Activated CD4-positive, alpha-beta memory T cell treated with anti-CD3 and anti-CD28 coated beads, Interleukin-2, amount 10 ng/mL, durations not matched to agents 7 days and 5 days (primary cell): ENCODE measurements at regions not wholly inside any gene's neighbourhood (a gene's known extent, or its start where the extent isn't known, plus 50 kb on each side); places are given as distances from the start of the nearest gene placed in this dataset.

Experiments
- CTCF ChIA-PET: fragments of 350-600 bp; sonication (Branson Sonifier 250); formaldehyde crosslinking; loops from one replicate; lab custom pipeline; 2021; ENCODE audit warnings: antibody characterized with exemption, inconsistent platforms; lab: Charles Lee
- POLR2A ChIA-PET: fragments of 350-600 bp; sonication (Branson Sonifier 250); formaldehyde crosslinking; loops from one replicate; lab custom pipeline; 2021; ENCODE audit warnings: antibody characterized with exemption; lab: Charles Lee
- DNase-seq: peaks from one replicate; pipeline ENCODE4 v3.0.0-alpha.2; 2020
- H3K27ac Mint-ChIP-seq: one replicate; pipeline ENCODE4 v1.8.0; 2021; ENCODE audit warnings: mild to moderate bottlenecking, mixed read lengths
- H3K27me3 Mint-ChIP-seq: one replicate; pipeline ENCODE4 v1.8.0; 2021; ENCODE audit warnings: mixed read lengths
- H3K36me3 Mint-ChIP-seq: one replicate; pipeline ENCODE4 v1.8.0; 2021; ENCODE audit warnings: low read depth, mixed read lengths
- H3K4me1 Mint-ChIP-seq: one replicate; pipeline ENCODE4 v1.8.0; 2021; ENCODE audit warnings: mixed read lengths
- H3K4me3 Mint-ChIP-seq: one replicate; pipeline ENCODE4 v1.8.0; 2021; ENCODE audit warnings: mild to moderate bottlenecking, mixed read lengths
- H3K9me3 Mint-ChIP-seq: one replicate; pipeline ENCODE4 v1.8.0; 2021; ENCODE audit warnings: mixed read lengths

DNA sequence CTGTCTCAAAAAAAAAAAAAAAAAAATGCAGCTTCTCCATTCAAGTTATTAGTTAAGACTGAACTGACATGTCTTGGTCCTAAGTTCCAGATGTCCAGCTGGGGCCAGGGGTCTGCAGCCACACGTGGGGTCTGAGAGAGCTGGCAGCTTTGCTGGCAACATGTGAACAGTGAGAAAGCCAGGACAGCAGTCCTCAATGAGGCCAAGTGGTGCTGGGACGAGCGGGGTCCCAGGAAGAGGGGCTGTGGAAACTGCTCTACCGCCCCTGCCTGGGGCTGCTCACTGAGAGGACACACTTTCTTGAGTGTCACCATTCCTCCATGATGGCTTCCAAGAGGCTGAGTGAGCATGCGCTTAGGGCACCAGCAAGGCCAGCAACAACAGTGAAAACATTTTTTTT lies 100.7 kb upstream of the TAF1B start:
- no peak for DNase-seq
- Mint-ChIP-seq H3K4me1 (peaks cover 34% of the 10 kb centered on the region), H3K27ac (no peak overlapping the region), H3K4me3 (no peak overlapping the region), H3K36me3 (peaks cover 3% of the 10 kb centered on the region), H3K27me3 (peaks cover 2% of the 10 kb centered on the region), H3K9me3 (no peaks in the 10 kb centered on the region)
- POLR2A ChIA-PET, result interaction anchor here (0.9 to 1.5 kb wide), 2 partner anchors 10 to 113 kb away, joined by 3 to 4 read pairs; no protein-coding TSS in a partner anchor
- CTCF ChIA-PET, result interaction anchor here (1.6 kb wide), 1 partner anchor 8 kb away, joined by 4 read pairs; no protein-coding TSS in a partner anchor

DNA sequence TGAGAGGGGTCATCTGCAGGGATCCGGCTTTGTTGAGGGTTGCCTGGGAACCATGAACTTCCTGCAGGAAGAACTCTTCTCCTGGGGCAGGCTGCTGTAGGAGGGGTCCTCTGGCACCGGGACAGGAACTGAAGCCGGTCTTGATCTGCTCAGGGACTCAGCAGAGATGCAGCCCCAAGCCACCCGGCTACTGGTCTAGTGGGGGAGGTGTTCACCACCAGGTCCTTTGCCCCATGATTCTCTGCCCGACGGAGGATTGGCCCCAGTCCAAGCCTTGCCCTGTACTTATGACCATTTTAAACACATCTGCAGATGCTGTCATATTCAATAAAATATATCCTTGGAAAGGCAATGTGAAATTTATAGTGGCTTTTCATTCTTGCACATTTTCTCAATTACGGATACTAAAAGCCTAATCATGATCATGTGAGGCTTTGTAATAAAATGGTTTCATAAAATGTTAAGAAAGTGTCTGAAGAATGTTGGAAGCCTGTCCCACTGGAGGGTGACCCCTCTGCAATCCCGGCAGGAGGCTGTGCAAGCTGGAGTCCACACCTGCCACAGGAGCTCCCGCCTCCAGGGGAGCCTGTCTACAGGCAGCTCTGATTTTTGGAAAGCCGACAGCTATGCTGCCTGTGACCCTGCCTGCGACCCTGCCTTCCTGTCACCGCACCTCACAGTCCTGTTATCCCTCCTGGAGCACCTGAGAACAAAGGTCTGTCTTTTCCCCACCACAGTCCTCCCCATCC lies 98.8 kb upstream of the TAF1B start:
- Mint-ChIP-seq H3K4me1 (peaks cover 29% of the 10 kb centered on the region), H3K27me3 (peaks cover 2% of the 10 kb centered on the region), H3K27ac (no peak overlapping the region), H3K9me3 (no peaks in the 10 kb centered on the region), H3K36me3 (peaks cover 5% of the 10 kb centered on the region), H3K4me3 (no peak overlapping the region)
- no peak for DNase-seq
- ChIA-PET CTCF (no interaction called here), POLR2A (no interaction called here)

DNA sequence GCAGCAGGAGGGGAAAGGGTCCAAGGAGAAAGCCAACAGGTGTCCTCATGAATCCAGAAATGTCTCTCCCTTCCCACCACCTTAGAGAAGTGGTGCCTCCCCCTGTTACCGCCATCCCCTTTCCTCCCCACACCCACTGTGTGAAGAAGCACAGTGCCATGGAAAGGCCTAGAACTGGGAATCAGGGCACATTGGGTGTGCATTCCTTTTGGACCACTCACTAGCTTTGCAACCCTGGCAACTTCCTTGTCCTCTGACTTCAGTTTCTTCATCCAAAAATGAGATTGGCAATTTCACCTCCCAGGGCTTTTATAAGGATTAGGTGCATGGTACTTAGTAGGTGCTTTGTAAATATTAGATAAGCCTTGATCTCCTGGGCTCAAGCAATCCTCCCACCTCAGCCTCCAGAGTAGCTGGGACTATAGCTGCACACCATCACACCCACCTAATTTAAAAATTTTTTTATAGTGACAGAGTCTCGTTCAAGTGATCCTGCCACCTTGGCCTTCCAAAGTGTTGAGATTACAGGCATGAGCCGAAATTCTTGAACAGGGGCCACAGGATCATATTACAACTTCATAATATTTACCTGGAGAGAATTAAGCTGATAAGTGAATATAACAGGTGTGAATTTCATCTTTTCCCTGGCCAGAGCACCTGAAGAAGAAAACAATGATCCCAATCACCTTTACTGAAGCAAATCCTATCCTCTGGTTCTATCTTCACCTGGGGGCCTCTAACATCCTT lies 97.9 kb upstream of the TAF1B start:
- Mint-ChIP-seq H3K27me3 (peaks cover 2% of the 10 kb centered on the region), H3K9me3 (no peaks in the 10 kb centered on the region), H3K36me3 (peaks cover 5% of the 10 kb centered on the region), H3K4me1 (peaks cover 32% of the 10 kb centered on the region), H3K27ac (no peak overlapping the region), H3K4me3 (no peak overlapping the region)
- CTCF ChIA-PET, result no interaction called here
- DNase-seq, result no peak
- POLR2A ChIA-PET, result no interaction called here

DNA sequence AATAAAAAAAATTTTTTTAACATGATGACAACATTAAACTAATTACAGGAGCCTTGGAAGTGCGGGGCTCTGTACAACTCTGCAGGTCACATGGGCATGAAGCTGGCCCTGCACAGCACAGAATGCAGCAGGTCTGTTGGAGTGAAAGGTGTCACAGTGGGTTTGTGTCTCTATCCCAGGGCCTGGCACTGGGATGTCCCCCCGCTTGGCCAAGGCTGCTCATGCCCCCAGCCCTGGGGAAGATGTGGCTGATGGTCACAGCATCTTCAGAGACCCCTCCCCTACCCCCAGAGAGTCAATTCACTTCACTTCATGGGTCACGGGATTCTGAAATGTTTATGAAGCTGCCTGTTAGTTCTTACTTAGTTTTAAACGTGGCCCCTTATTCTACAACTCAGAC lies 95.9 kb upstream of the TAF1B start:
- no peak for DNase-seq
- ChIA-PET POLR2A (interaction anchor here (0.8 to 4.7 kb wide), 7 partner anchors 8 to 92 kb away, joined by 4 to 25 read pairs (median 6); no protein-coding TSS in a partner anchor), CTCF (no interaction called here)
- Mint-ChIP-seq H3K4me3 (no peak overlapping the region), H3K27ac (no peak overlapping the region), H3K9me3 (no peaks in the 10 kb centered on the region), H3K4me1 (peaks cover 42% of the 10 kb centered on the region), H3K36me3 (peaks cover 2% of the 10 kb centered on the region), H3K27me3 (peaks cover 2% of the 10 kb centered on the region)

DNA sequence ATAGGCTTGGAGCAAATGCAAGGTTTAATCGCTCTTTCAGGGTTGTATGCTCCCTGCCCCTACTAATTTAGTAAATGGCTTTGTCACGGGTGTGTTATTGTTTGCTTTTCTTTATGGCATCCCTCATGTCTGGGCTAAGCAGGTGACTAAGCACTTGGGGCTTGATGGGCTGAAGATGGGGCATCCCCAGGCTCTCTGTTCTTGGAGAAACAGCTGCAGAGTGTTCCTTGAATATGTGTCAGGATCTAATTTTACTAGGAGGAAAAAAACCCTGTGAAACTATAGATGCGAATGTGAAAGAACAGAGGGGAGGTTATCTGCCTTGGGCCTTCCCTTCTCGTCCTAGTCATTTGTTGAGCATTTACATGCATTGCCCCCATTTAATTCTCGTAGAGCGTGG lies 94.7 kb upstream of the TAF1B start:
- Mint-ChIP-seq H3K27me3 (no peaks in the 10 kb centered on the region), H3K9me3 (no peaks in the 10 kb centered on the region), H3K27ac (no peak overlapping the region), H3K36me3 (peaks cover 2% of the 10 kb centered on the region), H3K4me3 (no peak overlapping the region), H3K4me1 (peaks cover 54% of the 10 kb centered on the region)
- ChIA-PET CTCF (interaction anchor here (0.9 to 1.5 kb wide), 2 partner anchors 22 kb away, joined by 3 to 6 read pairs; no protein-coding TSS in a partner anchor), POLR2A (interaction anchor here (1.2 to 4.7 kb wide), 8 partner anchors 9 to 192 kb away, joined by 3 to 25 read pairs (median 5); no protein-coding TSS in a partner anchor)
- DNase-seq, result no peak

DNA sequence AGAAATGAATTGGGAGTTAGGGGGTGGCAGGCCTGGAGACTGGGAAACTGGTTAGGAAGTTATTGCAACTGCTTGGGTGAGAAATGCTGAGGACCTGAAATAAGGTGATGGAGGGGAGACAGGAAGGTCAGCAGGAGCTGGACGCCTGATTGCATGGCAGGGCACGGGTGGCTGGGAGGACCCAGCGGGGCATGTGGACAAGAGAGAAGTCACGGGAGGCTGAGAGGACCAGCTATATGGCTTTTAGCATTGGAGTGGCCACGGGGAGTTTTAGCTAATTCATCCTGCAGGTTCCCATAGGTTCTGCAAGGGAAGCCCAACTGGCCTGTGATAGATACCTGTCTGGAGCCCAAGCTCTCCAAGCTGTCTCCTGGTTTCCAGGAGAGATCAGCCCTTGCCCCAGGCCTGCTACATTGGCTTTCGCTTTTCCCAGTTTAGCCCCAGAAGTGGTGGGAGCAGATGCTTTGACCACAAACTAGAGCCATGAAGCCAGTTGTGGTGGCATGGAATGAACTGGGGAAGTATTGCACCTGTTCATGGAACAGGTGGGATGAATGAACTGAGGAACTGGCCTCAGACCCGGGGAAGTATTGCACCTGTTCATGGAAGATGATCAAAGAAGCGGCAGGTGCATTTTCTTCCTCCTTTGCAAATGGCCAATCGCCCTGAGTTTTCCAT lies 93.6 kb upstream of the TAF1B start:
- Mint-ChIP-seq H3K4me1 (peaks cover 64% of the 10 kb centered on the region), H3K9me3 (no peaks in the 10 kb centered on the region), H3K36me3 (peaks cover 9% of the 10 kb centered on the region), H3K27me3 (no peaks in the 10 kb centered on the region), H3K4me3 (no peak overlapping the region), H3K27ac (no peak overlapping the region)
- no peak for DNase-seq
- ChIA-PET POLR2A (interaction anchor here (1.0 to 4.7 kb wide), 10 partner anchors 10 to 327 kb away, joined by 3 to 25 read pairs (median 4); partner anchors contain the start of genes ITGB1BP1 and YWHAQ), CTCF (interaction anchor here (0.6 to 1.5 kb wide), 4 partner anchors 21 to 580 kb away, joined by 3 to 6 read pairs (median 4); no protein-coding TSS in a partner anchor)

DNA sequence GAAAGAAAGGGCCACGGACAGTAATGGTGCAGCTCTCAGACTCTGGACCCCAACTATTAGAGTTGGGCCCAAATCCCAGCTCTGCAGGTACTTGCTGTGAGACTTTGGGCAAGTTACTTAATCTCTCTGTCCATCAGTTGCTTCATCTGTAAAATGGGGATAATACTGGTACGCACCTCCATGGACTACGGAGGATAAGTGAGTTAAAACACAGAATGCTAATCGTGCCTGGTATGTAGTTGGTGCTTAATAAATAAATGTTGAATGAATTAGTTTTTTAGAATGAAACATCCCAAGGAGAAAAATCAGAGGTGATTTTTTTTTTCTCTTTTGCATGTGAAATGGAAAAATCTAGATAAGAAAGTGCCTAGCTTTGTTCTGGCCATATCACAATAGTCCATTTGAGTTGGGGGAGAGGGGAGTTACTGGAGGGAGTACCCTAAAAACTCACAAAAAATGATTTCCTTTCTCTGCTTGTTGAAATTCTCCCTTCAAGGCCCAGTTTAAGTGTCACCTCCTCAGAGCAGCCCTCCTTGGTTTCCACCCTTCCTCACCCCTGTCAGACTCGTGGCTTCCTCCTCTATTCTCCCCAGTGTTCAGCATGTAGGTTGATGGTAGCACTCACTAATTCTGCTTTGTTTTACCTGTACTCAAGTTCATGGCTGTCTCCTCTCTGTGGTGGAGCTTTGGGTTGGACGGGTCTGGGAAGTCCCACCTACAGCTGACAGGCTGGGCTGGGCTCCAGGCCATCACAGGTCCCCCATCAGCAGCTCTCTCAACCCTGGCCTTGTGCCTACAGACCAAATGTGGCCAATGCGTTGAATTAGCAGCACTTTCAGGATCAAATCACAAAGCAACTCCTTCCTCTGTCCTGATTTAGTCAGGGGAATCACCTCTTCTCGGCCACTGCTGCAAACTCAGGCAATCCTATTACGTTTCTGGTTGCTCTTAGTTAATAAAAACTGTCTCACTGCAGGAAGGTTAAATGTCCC lies 92.8 kb upstream of the TAF1B start:
- peaks cover 9% of the 10 kb centered on the region for H3K36me3 Mint-ChIP-seq
- peak overlapping the region; percentile 100 for H3K27ac Mint-ChIP-seq
- H3K27me3 Mint-ChIP-seq, result no peaks in the 10 kb centered on the region
- peaks cover 71% of the 10 kb centered on the region for H3K4me1 Mint-ChIP-seq
- H3K9me3 Mint-ChIP-seq, result no peaks in the 10 kb centered on the region
- H3K4me3 Mint-ChIP-seq, result no peak overlapping the region
- DNase-seq, result no peak
- ChIA-PET POLR2A (interaction anchor here (0.7 to 5.3 kb wide), 15 partner anchors 10 to 131 kb away, joined by 3 to 42 read pairs (median 4); partner anchors contain the start of genes TAF1B and YWHAQ), CTCF (interaction anchor here (0.9 to 1.6 kb wide), 6 partner anchors 8 to 120 kb away, joined by 3 to 6 read pairs (median 4); no protein-coding TSS in a partner anchor)

DNA sequence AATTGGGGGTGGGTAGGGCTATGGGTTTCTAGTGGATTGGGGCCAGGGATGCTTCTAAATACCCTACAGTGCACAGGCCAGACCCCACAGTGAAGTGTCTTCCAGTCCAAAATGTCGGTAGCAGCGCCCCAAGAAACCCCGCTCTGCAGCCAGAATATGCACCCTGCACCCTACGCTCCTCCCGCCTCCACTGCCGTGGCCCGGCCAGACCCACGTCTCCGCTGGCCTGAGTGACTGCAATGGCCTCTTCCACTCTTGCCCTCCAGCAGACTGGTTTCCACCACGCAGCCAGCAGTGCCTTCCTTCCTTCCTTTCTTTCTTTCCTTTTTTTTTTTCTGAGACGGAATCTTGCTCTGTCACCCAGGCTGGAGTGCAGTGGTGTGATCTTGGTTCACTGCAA lies 91.4 kb upstream of the TAF1B start:
- peak overlapping the region; percentile 95 for H3K4me3 Mint-ChIP-seq
- peak overlapping the region; percentile 100 for H3K27ac Mint-ChIP-seq
- peaks cover 9% of the 10 kb centered on the region for H3K36me3 Mint-ChIP-seq
- H3K27me3 Mint-ChIP-seq, result peaks cover 5% of the 10 kb centered on the region
- ChIA-PET CTCF (interaction anchor here (1.0 to 2.6 kb wide), 4 partner anchors 10 to 18 kb away, joined by 3 to 25 read pairs (median 7); no protein-coding TSS in a partner anchor), POLR2A (interaction anchor here (1.0 to 5.3 kb wide), 16 partner anchors 9 to 550 kb away, joined by 3 to 76 read pairs (median 8); partner anchors contain the start of genes ADAM17, HPCAL1, TAF1B and YWHAQ)
- H3K4me1 Mint-ChIP-seq, result peaks cover 75% of the 10 kb centered on the region
- no peak for DNase-seq
- H3K9me3 Mint-ChIP-seq, result no peaks in the 10 kb centered on the region

DNA sequence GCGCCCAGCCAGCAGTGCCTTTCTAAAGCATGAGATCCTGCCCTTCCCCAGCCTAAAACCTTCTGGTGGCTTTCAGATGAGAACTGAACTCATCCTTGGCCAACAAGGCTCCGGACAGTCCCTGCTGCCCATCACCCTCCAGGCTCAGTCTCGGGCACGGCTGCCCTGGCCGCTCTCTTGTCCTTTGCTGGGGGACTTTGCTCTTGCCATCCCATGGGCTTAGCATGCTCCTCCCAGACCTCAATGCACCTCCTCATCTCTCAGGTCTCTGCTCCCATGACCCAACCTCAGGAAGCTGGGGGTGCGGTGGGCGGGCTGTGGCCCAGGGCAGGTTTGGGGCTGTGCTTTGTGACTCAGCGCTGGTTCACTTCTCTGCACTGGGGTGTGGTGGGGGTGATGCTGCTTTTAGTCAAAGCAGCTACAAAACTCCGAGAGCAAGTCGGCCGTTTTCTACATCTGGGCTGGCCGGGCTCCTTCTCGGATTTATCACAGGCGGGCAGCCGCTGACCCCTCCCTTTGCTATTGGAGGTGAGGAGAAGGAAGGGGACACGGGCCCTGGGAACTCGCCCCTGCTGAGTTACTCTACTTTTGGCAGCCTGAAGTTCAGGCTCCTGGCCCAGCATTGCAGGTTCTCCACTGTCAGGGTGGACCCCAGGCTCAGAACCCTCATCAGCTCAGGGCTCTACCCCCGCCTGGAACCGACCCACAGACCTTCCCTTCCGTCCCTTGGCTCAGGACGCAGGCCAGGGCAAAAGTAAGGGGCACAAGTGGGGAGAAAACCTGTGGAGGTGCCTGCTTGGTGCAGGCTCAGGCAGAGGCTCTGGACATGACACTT lies 90.6 kb upstream of the TAF1B start:
- peak overlapping the region; percentile 95 for H3K4me3 Mint-ChIP-seq
- peaks cover 77% of the 10 kb centered on the region for H3K4me1 Mint-ChIP-seq
- POLR2A ChIA-PET, result interaction anchor here (0.7 to 5.3 kb wide), 36 partner anchors 9 to 550 kb away, joined by 3 to 76 read pairs (median 8); partner anchors contain the start of genes ADAM17, HPCAL1, IAH1 and TAF1B
- no peaks in the 10 kb centered on the region for H3K9me3 Mint-ChIP-seq
- DNase-seq, result peak; percentile 94
- H3K27ac Mint-ChIP-seq, result peak overlapping the region; percentile 100
- H3K27me3 Mint-ChIP-seq, result peaks cover 8% of the 10 kb centered on the region
- CTCF ChIA-PET, result interaction anchor here (0.5 to 2.6 kb wide), 13 partner anchors 11 to 366 kb away, joined by 3 to 25 read pairs (median 4); partner anchors contain the start of genes ADAM17 and YWHAQ
- peaks cover 9% of the 10 kb centered on the region for H3K36me3 Mint-ChIP-seq

DNA sequence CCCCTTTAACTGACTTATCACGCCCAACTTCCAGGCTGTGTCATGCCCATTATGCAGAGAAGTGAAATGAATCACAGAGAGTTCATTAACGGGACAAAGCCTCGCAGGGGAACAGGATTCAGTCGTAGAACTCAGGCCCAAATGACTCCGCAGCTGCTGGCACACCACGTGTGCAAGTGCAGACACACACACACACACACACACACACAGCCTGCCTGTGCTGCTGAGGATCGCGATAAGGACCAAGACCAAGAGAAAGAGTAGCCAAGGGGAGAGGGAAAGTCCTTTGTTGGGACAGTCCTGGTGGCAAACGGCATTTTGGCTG lies 90.0 kb upstream of the TAF1B start:
- Mint-ChIP-seq H3K4me3 (peak overlapping the region; percentile 95), H3K36me3 (peaks cover 9% of the 10 kb centered on the region), H3K27ac (peak overlapping the region; percentile 100), H3K27me3 (peaks cover 8% of the 10 kb centered on the region), H3K4me1 (peaks cover 76% of the 10 kb centered on the region), H3K9me3 (no peaks in the 10 kb centered on the region)
- DNase-seq, result peak; percentile 80
- CTCF ChIA-PET, result interaction anchor here (0.7 to 2.6 kb wide), 12 partner anchors 11 to 331 kb away, joined by 3 to 25 read pairs (median 5); partner anchors contain the start of genes ADAM17 and YWHAQ
- POLR2A ChIA-PET, result interaction anchor here (0.7 to 5.3 kb wide), 31 partner anchors 8 to 549 kb away, joined by 3 to 76 read pairs (median 11); partner anchors contain the start of genes ADAM17, HPCAL1, IAH1 and TAF1B
